GM18499 (cell line): ENCODE measurements at regions not wholly inside any gene's neighbourhood (a gene's known extent, or its start where the extent isn't known, plus 50 kb on each side); places are given as distances from the start of the nearest gene placed in this dataset.

Experiments used
- ATAC-seq: cut with Tn5 transposase; IDR thresholded peaks from one replicate; pipeline ENCODE4 v1.9.1; 2021; ENCODE audit warnings: moderate number of reproducible peaks; ENCODE audit not compliant: insufficient read depth, unreplicated experiment

DNA sequence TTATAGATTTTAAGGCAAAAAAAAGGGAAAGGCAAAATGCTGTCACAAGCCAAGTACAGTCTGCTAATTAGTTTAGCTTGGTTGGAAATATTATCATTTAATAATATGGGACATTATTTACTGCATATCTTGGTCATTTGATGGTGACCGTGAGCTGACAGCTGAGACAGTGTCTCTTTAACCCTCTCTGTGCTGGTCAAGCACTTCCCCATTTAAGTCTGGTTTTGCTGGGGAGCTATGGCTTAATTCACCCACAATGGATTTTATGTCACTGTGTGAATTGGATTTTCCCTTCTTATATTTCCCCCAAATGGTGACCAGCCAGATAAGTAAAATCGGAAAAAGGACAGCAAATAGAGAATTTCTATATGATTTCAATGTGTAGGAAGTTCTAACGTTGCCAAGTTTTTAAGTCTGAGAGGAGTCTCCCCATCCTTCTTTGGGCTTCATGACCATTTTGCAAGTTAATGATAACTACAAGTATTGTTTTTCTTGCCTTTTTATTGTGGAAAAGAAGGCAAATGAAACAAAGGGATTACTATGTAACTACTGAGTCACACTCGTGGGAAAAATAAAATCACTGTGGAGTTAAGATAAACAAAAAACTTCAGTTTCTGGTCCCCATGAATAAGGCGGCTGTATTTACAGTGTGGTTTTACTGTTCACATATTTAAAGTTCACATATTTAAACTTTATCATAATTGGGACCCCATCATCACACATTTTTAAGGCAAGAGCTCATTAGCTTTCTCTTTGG lies 373.5 kb downstream of the NR2F2 start:
- no peak for ATAC-seq

DNA sequence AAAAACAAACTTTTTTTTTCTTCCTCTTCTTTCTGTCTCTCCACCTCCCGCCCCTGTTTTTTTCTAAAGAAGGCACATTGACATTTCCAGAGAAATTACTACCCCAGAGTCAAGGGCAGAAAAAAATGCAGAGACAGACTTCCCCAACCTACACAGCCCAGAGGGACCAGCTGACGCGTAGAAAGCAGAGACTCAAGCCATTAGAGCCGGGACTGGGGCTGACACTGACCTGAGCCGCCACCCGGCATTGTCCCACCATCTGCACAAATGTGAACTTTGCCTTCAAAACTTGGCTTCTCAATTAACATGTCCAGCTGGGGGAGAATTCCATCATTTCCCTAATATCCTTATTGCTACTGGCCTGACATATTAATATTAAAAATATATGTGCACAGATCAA lies 385.6 kb downstream of the NR2F2 start:
- ATAC-seq = no peak

DNA sequence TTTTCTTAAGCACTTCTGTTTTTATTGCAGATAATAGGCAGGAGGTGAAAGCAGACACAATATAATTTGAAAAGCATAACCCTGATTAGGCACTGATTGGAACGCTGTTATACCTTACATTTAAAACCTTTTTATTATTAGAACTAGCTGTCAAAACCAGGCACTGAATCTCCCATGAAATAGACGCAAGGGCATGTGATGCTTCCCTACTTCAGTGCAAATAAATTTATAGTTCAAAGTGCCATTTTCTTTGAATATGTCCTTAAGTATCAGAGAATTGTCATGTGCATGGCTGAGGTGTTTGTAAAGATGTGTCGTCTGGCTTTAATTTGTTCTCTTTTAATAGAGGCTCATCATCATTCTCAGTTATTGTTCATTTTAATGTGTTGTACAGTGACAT lies 386.0 kb downstream of the NR2F2 start:
- no peak for ATAC-seq

- ATAC-seq = no peak
These were observed 389.8 kb downstream of the NR2F2 start for GRCh38 chr15:96720251-96720650.

- no peak for ATAC-seq
These were observed 390.2 kb downstream of the NR2F2 start for GRCh38 chr15:96720656-96721055.

DNA sequence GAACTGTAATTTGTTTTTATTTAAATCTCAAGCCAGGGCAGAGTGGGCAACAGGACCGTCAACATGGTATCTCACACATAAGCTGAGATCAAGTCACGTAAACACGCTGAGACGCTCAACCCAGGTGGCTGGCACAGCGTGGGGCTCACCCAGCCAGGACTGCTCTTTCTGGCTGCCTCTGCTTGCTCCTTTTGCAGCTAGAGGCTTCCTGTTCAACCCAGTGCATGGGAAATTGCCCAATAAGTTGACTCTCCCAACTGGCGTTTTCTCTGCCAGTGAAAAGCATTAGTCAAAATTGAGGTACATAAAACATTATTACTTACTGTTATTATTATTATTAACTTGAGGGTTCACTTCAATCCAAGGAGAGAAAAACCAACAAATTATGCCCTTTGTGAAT lies 398.1 kb downstream of the NR2F2 start:
- ATAC-seq = no peak

- ATAC-seq = no peak
These were observed 402.2 kb downstream of the NR2F2 start for GRCh38 chr15:96732704-96733103.

GRCh38 chr15:96733721-96734120 lies 403.2 kb downstream of the NR2F2 start:
- ATAC-seq = no peak

- ATAC-seq = no peak
These were observed 405.2 kb downstream of the NR2F2 start for GRCh38 chr15:96735632-96736240.

- ATAC-seq = no peak
These were observed 405.9 kb downstream of the NR2F2 start for GRCh38 chr15:96736384-96736783.

DNA sequence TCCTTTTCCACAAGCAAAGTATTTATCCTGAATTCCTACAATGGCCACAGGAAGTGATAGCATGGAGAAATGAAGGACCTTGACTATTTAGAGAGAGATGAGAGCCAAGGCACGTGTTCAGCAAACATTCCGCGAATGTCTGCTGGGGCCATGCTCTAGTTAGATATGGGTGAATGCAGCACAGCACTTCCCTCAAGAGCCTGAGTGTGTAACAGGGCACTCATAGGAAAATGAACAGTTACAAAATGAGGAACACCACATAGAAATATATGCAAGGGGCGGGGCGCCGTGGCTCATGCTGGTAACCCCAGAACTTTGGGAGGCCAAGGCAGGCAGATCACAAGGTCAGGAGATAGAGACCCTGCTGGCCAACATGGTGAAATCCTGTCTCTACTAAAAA lies 406.9 kb downstream of the NR2F2 start:
- ATAC-seq = no peak

- no peak for ATAC-seq
These were observed 416.2 kb downstream of the NR2F2 start for GRCh38 chr15:96746665-96747064.

GRCh38 chr15:96747291-96747690 lies 416.8 kb downstream of the NR2F2 start:
- no peak for ATAC-seq

- no peak for ATAC-seq
These were observed 419.9 kb downstream of the NR2F2 start for GRCh38 chr15:96750361-96750760.

GRCh38 chr15:96756146-96756545 lies 425.6 kb downstream of the NR2F2 start:
- no peak for ATAC-seq

GRCh38 chr15:96756656-96757055 lies 426.2 kb downstream of the NR2F2 start:
- no peak for ATAC-seq

- ATAC-seq = no peak
These were observed 432.1 kb downstream of the NR2F2 start for GRCh38 chr15:96762566-96762965.

- ATAC-seq = no peak
These were observed 434.0 kb downstream of the NR2F2 start for GRCh38 chr15:96764501-96764900.

DNA sequence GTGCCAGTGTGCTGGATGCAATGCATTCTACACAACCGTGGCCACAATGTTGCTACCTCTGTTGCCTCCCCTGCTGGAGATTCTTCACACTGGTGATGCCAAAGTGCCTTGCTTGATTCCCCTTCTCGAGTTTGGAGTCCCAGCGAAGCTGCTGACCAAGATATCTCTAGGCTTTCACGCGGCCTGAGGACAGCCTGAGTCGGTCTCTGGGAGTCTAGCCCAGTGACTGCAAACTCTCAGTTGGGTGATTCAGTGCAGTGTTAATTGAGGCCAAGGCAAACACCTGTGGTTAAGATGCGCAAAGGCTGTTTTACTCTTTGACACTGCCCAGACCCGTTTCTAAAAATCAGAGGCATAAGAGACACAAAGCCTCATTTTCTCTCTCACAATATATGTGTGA lies 434.4 kb downstream of the NR2F2 start:
- ATAC-seq = no peak

DNA sequence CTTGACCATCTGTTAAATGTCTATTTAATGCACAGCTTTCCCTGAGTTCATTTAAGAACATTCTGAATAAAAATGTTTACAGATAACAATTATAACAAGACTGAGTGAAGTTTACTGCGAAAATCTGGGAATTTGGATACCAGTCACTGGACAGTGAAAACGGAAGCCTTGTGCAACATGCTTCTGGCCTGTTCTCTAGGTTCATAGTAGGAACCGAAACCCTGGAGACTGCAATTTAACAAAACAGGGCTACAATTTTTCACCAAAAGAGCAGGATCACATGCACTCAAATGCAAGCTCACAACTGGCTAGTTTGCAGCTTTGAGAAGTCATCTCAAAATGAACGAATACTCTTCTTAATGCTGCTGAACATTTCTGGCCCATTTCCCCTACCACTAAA lies 435.9 kb downstream of the NR2F2 start:
- ATAC-seq = no peak

- ATAC-seq = no peak
These were observed 437.4 kb downstream of the NR2F2 start for GRCh38 chr15:96767703-96768434.

DNA sequence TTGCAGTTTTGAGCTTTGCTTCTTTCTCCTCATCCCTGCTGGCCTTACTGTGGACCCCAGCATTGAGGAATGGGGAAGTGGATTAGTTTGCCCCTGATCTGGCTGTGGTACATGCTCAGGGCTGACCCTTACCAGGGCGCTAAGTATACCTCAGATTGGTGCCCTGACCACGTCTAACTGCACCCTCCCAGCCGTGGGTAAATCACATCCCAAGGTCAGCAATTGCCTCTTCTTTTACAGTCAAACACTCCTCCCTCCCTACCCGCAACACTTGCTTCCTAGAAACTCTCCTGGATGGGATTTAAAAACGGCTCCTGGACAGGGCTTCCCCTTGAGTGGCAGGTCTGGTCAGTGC lies 437.9 kb downstream of the NR2F2 start:
- no peak for ATAC-seq
